D721Med (cell line): ENCODE measurements at regions not wholly inside any gene's neighbourhood (a gene's known extent, or its start where the extent isn't known, plus 50 kb on each side); places are given as distances from the start of the nearest gene placed in this dataset.

ENCODE experiments used
- DNase-seq: peaks from one replicate; pipeline ENCODE4 v3.0.0; 2011; ENCODE audit warnings: low spot score; ENCODE audit not compliant: insufficient read length
- FAIRE-seq: peaks from 2 replicates; lab custom pipeline; 2011; peaks lifted over from hg19 to GRCh38; lab: Jason Lieb, UNC
- TF ChIP-seq, protein P1 (sequence below): IDR thresholded peaks from 2 replicates; pipeline ENCODE4 v1.5.1; 2012; ENCODE audit warnings: mild to moderate bottlenecking, control low read depth; ENCODE audit not compliant: insufficient read depth; ENCODE audit errors: missing control alignments

DNA sequence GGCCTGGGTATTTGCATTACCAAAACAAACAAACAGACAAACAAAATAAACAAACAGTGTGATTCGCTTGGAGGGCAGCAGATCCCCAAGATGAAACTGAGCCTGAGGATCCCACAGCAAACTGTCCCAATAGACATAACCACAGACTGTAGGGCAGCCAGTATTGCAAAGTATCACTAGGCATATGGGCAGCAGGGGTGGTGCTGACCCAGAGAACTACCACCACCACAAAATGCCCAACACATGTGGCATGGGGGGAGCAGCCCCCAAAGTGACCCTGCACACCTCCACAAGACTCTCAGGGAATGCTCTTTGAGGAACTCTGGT lies 330.1 kb downstream of the CYRIA start:
- TF ChIP-seq, protein P1, sequence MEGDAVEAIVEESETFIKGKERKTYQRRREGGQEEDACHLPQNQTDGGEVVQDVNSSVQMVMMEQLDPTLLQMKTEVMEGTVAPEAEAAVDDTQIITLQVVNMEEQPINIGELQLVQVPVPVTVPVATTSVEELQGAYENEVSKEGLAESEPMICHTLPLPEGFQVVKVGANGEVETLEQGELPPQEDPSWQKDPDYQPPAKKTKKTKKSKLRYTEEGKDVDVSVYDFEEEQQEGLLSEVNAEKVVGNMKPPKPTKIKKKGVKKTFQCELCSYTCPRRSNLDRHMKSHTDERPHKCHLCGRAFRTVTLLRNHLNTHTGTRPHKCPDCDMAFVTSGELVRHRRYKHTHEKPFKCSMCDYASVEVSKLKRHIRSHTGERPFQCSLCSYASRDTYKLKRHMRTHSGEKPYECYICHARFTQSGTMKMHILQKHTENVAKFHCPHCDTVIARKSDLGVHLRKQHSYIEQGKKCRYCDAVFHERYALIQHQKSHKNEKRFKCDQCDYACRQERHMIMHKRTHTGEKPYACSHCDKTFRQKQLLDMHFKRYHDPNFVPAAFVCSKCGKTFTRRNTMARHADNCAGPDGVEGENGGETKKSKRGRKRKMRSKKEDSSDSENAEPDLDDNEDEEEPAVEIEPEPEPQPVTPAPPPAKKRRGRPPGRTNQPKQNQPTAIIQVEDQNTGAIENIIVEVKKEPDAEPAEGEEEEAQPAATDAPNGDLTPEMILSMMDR, result no peak
- FAIRE-seq (no peak), DNase-seq (no peak)

DNA sequence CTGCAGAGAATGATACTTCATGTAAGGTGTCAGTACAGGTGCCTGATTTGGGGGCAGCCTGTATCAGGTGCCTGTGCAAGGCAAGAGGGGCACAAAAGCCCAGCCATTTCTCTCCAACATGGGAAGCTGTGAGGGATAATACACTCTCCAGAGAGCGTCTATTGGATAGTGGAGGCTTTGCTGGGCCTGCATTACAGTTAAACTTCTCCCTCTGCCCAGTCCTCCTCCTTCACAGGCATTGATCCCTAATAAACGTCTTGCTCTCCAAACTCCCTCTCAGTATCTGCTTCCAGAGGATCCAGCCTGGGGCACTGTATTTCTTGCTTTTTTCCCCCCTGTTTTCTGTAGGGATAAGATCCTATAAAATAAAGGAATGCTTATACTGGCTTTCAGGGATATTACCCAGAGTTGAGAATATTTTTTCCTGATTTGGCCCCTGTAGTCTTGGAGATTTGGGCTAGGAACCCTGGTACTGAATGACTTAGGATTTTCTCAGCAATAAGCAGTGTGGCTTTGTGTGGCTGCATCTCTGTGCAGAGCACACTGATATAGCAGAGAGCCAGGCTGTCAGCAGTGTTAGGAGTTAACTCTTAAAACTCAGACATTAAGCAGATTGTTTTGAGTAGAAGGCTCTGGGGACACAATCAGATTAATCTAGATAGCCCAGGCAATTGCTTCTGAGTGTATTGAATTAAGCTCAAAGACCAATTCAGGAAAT lies 330.6 kb downstream of the CYRIA start:
- TF ChIP-seq, protein P1, result no peak
- FAIRE-seq (peak; percentile 88), DNase-seq (peak; percentile 58)

DNA sequence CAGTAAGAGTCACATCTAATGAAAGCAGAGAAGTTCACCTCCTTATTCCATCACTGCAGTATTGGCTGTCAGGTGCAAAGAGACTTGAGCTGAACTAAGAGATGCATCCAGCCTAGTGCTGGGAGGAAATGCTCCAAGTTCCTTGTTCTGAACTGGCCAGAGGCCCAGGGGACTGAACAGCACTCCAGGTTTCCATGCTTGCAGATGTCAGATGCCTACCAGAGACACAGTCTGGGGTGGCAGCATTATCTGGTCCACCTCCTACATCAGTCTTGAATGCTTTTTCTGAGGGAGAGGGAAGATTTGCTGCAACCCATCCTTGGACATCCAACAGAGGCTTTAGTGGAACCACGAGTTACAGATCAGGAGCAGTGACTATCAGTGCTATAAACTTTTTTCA lies 331.3 kb downstream of the CYRIA start:
- TF ChIP-seq, protein P1, result no peak
- no peak for FAIRE-seq
- no peak for DNase-seq

DNA sequence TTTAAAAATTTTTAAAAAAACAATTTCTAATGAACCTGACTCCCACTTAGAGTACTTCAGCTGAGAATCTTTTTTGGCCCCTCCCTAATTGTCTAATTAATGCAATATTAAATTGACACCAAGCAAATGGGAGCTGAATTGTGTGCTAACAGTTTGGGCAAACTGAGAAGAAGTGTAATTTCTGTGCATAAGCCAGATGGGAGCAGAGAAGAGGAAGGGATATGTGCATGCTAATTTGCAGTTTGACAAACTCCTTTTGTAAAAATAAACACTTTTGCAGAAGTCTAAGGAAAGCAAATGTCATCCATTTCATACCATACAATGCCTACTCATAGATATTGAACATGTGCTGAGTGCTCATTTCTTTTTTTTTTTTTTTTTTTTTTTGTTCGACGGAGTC lies 332.0 kb downstream of the CYRIA start:
- TF ChIP-seq, protein P1, result no peak
- FAIRE-seq, result no peak

DNA sequence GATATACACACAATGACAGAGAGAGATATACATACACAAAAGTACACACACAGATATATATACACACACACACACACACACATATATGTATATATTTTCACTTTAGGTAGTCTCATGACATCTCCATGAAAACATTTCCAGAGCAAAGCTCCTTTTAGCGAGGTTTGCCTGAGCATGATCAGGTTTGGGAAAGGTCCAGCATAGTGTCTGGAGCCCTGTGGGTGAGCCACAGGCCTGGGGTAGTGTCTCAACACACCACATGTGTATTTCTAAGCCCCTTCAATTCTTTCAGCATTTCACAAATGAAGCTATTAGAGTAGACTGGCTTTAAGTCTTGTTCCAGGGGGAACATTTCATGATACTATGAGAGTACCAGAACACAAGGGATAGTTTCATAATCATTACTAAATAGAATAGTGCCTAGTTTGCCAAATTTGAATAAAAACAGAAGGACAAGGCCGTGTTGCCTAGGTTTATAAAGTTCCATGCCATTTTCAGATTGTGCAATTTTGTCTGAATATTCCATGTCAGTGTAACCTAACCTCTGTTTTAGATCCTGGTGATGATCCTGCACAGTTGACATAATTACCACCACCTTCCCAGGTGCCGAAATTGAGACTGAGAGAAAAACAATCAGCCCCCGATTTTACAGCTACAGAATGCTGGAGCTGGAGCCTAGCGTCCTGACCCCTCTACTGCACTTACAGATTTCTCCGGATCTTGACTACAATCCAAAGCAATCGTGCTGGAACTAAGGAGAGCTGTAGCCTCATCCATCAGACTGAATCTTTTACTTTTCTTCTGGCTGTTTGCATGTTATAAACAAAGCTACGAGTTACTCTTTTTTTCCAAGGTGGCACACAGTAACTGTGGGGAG lies 332.7 kb downstream of the CYRIA start:
- TF ChIP-seq, protein P1, result no peak
- FAIRE-seq (no peak), DNase-seq (no peak)

More for the DNA sequence above, 332.0 kb downstream of the CYRIA start:
- no peak for DNase-seq

DNA sequence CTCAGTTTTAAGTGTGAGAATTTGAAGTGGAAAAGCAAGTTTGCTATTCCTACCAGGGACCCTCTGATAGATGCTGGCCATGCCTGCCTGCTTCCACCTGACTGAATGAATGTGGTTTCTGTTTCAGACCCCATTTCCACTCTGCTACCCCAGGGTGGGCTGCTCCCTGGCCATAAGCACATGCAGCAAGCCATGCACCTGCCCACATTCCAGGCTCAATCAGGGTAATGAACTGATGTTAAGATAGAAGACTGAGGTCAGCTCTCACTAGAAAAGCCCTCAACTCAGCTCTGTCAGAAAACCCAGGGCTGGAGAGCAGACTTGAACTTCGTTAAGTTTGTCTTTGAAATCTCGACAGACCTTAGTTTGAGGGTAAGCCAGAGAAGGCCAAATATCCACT lies 333.9 kb downstream of the CYRIA start:
- FAIRE-seq (no peak), DNase-seq (no peak)
- TF ChIP-seq, protein P1, result no peak

DNA sequence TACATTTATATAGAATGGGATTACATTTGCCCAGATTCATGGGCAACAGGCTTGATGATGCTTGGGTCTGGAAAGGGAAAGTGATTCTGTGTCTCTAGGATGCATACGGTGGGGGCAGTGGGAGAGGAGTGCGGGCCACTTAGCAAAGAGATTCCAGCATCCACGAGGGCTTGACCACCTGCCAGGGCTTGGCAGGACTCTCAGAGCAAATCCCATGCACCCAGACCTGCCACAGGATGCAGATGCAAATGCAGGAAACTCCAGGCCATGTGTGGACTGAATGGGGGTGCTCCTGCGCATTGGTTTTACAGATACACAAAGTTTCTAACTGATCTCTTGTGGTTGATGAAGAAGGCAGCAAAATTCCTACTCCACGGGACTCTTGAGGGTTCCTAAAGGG lies 334.7 kb downstream of the CYRIA start:
- FAIRE-seq, result no peak
- DNase-seq, result no peak
- TF ChIP-seq, protein P1, result no peak
